ENCODE measurements at regions not wholly inside any gene's neighbourhood (a gene's known extent, or its start where the extent isn't known, plus 50 kb on each side); places are given as distances from the start of the nearest gene placed in this dataset.

DNA sequence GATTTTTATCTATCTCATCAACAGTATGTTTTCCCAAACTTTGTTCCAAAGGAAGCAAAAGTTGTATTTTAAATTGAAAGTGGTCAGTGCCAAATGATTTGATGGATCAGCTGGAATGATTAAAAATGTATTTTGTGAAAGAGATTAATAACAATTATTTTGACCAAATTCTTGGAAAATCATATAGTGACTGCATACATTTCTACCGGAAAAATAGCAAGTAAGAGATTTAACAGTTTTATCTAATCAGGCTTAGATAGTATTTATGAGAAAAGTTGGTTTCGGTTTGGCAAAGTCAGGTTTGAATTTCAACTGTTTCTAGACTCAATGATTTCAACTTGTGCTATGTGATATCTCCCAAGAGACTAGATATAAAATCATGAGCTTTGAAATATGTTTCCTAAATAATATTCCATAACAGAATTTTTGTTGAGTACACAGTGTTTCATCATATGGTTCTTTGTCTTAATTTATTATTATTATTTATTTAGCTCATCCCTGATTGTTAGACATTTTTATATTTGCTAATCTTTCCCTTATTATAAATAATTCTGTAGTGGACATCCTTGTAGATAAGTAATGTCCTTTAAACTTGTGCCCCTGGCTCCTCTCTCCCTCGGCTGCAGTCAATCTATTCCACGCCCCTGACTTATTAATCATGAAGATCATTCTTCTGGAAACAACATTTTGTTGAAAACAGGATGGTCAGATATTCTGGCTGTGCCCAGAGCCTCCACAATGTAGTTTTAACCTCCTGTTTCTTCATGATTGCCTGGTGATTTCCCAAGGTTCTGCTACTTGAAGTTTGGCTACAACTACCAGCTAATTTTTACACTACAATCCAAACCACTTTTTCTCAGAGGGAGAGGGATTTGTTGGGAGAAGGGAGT, 520.7 kb upstream of the TCF4 start:
- TF ChIP-seq, protein P1, sequence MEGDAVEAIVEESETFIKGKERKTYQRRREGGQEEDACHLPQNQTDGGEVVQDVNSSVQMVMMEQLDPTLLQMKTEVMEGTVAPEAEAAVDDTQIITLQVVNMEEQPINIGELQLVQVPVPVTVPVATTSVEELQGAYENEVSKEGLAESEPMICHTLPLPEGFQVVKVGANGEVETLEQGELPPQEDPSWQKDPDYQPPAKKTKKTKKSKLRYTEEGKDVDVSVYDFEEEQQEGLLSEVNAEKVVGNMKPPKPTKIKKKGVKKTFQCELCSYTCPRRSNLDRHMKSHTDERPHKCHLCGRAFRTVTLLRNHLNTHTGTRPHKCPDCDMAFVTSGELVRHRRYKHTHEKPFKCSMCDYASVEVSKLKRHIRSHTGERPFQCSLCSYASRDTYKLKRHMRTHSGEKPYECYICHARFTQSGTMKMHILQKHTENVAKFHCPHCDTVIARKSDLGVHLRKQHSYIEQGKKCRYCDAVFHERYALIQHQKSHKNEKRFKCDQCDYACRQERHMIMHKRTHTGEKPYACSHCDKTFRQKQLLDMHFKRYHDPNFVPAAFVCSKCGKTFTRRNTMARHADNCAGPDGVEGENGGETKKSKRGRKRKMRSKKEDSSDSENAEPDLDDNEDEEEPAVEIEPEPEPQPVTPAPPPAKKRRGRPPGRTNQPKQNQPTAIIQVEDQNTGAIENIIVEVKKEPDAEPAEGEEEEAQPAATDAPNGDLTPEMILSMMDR (IDR thresholded peaks at IDR 0.05; ENCODE audit: low read length): no peak
- no peak for TF ChIP-seq EZH2 (IDR thresholded peaks at IDR 0.05; ENCODE audit: borderline replicate concordance, low read length)

Data from OCI-LY1 (cell line).